GM12878 (cell line): ENCODE measurements at regions not wholly inside any gene's neighbourhood (a gene's known extent, or its start where the extent isn't known, plus 50 kb on each side); places are given as distances from the start of the nearest gene placed in this dataset.

Source experiments
- ATAC-seq: fragments of 200-7000 bp; cut with Tn5 transposase; 3 replicates; pipeline ENCODE4 v1.9.1; 2020; ENCODE audit warnings: mild to moderate bottlenecking, moderate library complexity
- BruUV-seq: library from RNA; stranded (reverse); fragments of 400-500 nt; replicated peaks from 2 replicates; lab custom pipeline; 2021; lab: Mats Ljungman, UMichigan
- CTCF ChIA-PET: fragments of 300-600 bp; sonication (Branson Sonifier 250); formaldehyde crosslinking; extraction: SDS; loops from one replicate; lab custom pipeline; 2021; ENCODE audit warnings: inconsistent platforms; lab: Yijun Ruan, JAX
- POLR2A ChIA-PET: fragments of 350-600 bp; formaldehyde crosslinking; extraction: SDS; loops from one replicate; lab custom pipeline; 2021; ENCODE audit warnings: inconsistent platforms; lab: Charles Lee
- RAD21 ChIA-PET: fragments of 300-600 bp; sonication (Branson Sonifier 250); formaldehyde crosslinking; loops from one replicate; lab custom pipeline; 2023; ENCODE audit warnings: antibody characterized with exemption; ENCODE audit not compliant: unreplicated experiment; lab: Charles Lee
- SMC1A ChIA-PET: fragments of 300-600 bp; sonication (Branson Sonifier 250); formaldehyde crosslinking; loops from one replicate; lab custom pipeline; 2023; ENCODE audit not compliant: unreplicated experiment, uncharacterized antibody; lab: Charles Lee
- DNase-seq: peaks from one replicate; pipeline ENCODE4 v3.0.0-alpha.2; 2011; ENCODE audit warnings: low read depth, low spot score
- FAIRE-seq: peaks from 3 replicates; lab custom pipeline; 2011; peaks lifted over from hg19 to GRCh38; lab: Jason Lieb, UNC
- H2AFZ ChIP-seq: 2 replicates; pipeline ENCODE4 v1.6.0; 2011; ENCODE audit warnings: low read depth, low read length, control low read depth; ENCODE audit not compliant: control insufficient read depth
- H3K27ac ChIP-seq: 2 replicates; pipeline ENCODE4 v1.5.1; 2011; ENCODE audit warnings: control low read depth; ENCODE audit not compliant: control insufficient read depth, insufficient read depth
- H3K27me3 ChIP-seq, 2 experiments: replicated peaks in 1 of 2; 2 replicates each; pipeline versions ENCODE4 v1.6.0 to v1.6.1; 2011; ENCODE audit warnings: low read length in 1 of 2; ENCODE audit not compliant: control insufficient read depth in 2 of 2, insufficient read depth in 2 of 2
- H3K36me3 ChIP-seq, 2 experiments: 2 replicates each; pipeline ENCODE4 v1.5.1; 2011; ENCODE audit warnings: low read length in 1 of 2; ENCODE audit not compliant: control insufficient read depth in 2 of 2, insufficient read depth in 2 of 2
- H3K4me1 ChIP-seq: 2 replicates; pipeline ENCODE4 v1.6.1; 2011; ENCODE audit warnings: mild to moderate bottlenecking, low read length, moderate library complexity, mixed read lengths; ENCODE audit not compliant: control insufficient read depth, insufficient read depth
- H3K4me2 ChIP-seq: 2 replicates; pipeline ENCODE4 v1.6.0; 2011; ENCODE audit warnings: control low read depth; ENCODE audit not compliant: control insufficient read depth, insufficient read depth
- H3K4me3 ChIP-seq: fragments of 200-600 bp; sonication (generic); 2 replicates; pipeline ENCODE4 v1.5.1; 2016
- H3K79me2 ChIP-seq: 2 replicates; pipeline ENCODE4 v1.6.0; 2011; ENCODE audit warnings: low read length; ENCODE audit not compliant: control insufficient read depth, insufficient read depth
- H3K9ac ChIP-seq: 2 replicates; pipeline ENCODE4 v1.8.0; 2011; ENCODE audit warnings: low read length, control low read depth, mixed read lengths; ENCODE audit not compliant: control insufficient read depth, insufficient read depth
- H3K9me3 ChIP-seq: replicated peaks from 3 replicates; pipeline ENCODE4 v1.5.1; 2011; ENCODE audit warnings: mild to moderate bottlenecking, low read length; ENCODE audit not compliant: control insufficient read depth, insufficient read depth
- H4K20me1 ChIP-seq: 2 replicates; pipeline ENCODE4 v1.6.0; 2011; ENCODE audit not compliant: control insufficient read depth, insufficient read depth
- CEBPB ChIP-seq, 2 experiments: fragments of 150-350 bp in 1 of 2; IDR thresholded peaks; 2 replicates each; pipeline ENCODE4 v1.6.1; 2012 to 2014; ENCODE audit warnings: low read depth in 2 of 2, low read length in 2 of 2, borderline replicate concordance in 1 of 2, inconsistent platforms in 1 of 2
- CHD2 ChIP-seq: IDR thresholded peaks from 2 replicates; pipeline ENCODE4 v1.6.1; 2011; ENCODE audit warnings: low read depth, low read length, improper control_type of control experiment, borderline replicate concordance
- E2F4 ChIP-seq: IDR thresholded peaks from 2 replicates; pipeline ENCODE4 v1.6.1; 2012; ENCODE audit warnings: low read depth, low read length, improper control_type of control experiment
- EED ChIP-seq: sonication (generic); IDR thresholded peaks from 2 replicates; pipeline ENCODE4 v1.6.1; 2016; ENCODE audit warnings: antibody characterized with exemption, low read depth
- FOXK2 ChIP-seq: fragments of 450-650 bp; IDR thresholded peaks from 2 replicates; pipeline ENCODE4 v1.6.1; 2017; ENCODE audit warnings: mild to moderate bottlenecking, moderate library complexity
- FOXM1 ChIP-seq: IDR thresholded peaks from 2 replicates; pipeline ENCODE4 v1.6.1; 2012; ENCODE audit warnings: low read depth, mild to moderate bottlenecking, inconsistent platforms, low read length, moderate library complexity
- JUNB ChIP-seq: IDR thresholded peaks from 2 replicates; pipeline ENCODE4 v1.6.1; 2016; ENCODE audit warnings: antibody characterized with exemption, mild to moderate bottlenecking
- KDM1A ChIP-seq: fragments of 200-600 bp; sonication (generic); IDR thresholded peaks from 2 replicates; pipeline ENCODE4 v1.6.1; 2016; ENCODE audit warnings: borderline replicate concordance
- MTA2 ChIP-seq: fragments of 450-650 bp; IDR thresholded peaks from 2 replicates; pipeline ENCODE4 v1.6.1; 2016; ENCODE audit warnings: low read depth, mild to moderate bottlenecking, moderate library complexity
- NFIC ChIP-seq: IDR thresholded peaks from 2 replicates; pipeline ENCODE4 v1.6.1; 2012; ENCODE audit warnings: low read depth, mild to moderate bottlenecking, inconsistent platforms, low read length, moderate library complexity
- SMARCA5 ChIP-seq: fragments of 450-650 bp; IDR thresholded peaks from 2 replicates; pipeline ENCODE4 v1.6.1; 2017; ENCODE audit warnings: mild to moderate bottlenecking
- TARDBP ChIP-seq: IDR thresholded peaks from 2 replicates; pipeline ENCODE4 v1.6.1; 2016; ENCODE audit warnings: borderline replicate concordance
- ZSCAN29 ChIP-seq: fragments of 450-650 bp; IDR thresholded peaks from 2 replicates; pipeline ENCODE4 v1.6.1; 2017; ENCODE audit warnings: mild to moderate bottlenecking, moderate library complexity
- WGBS: methylation state at CpG from one replicate; pipeline ENCODE4 v1.1.6; 2016; ENCODE audit warnings: low lambda C conversion rate; ENCODE audit not compliant: insufficient replicate concordance, insufficient coverage; ENCODE audit errors: missing lambda C conversion rate; 5-methylcytosine and 5-hydroxymethylcytosine counted together
- in situ Hi-C: fragments of 300-500 bp; cut with MboI; formaldehyde crosslinking; loops from 9 replicates; pipeline ENCODE4 v1.14.3; 2018; ENCODE audit warnings: mixed read lengths
- intact Hi-C: fragments of 100-400 bp; cut with micrococcal nuclease; formaldehyde crosslinking; loops from one replicate; pipeline ENCODE4 v1.14.2; 2022; ENCODE audit not compliant: unreplicated experiment

GRCh38 chr4:1515763-1516162 lies 109.5 kb upstream of the NKX1-1 start:
- no peak for ATAC-seq
- in situ Hi-C loops = no loop called here
- BruUV-seq = no TSS peak

GRCh38 chr4:1515156-1515555 lies 108.9 kb upstream of the NKX1-1 start:
- POLR2A ChIA-PET = no interaction called here
- CTCF ChIA-PET = no interaction called here
- ATAC-seq = no peak
- H3K27ac ChIP-seq = no peak overlapping the region
- TF ChIP-seq CHD2 = no peak
- TF ChIP-seq MTA2 = no peak
- no peak for TF ChIP-seq SMARCA5
- TF ChIP-seq ZSCAN29 = no peak
- no peak for TF ChIP-seq KDM1A
- no peak for TF ChIP-seq NFIC
- no peak for TF ChIP-seq FOXK2
- TF ChIP-seq E2F4 = no peak
- TF ChIP-seq TARDBP = no peak
- no peaks in the 10 kb centered on the region for H3K79me2 ChIP-seq
- no peaks in the 10 kb centered on the region for H3K36me3 ChIP-seq
- no TSS peak for BruUV-seq
- H3K4me3 ChIP-seq = no peak overlapping the region
- H3K4me1 ChIP-seq = no peaks in the 10 kb centered on the region
- no peaks in the 10 kb centered on the region for H4K20me1 ChIP-seq
- no peak for FAIRE-seq
- H3K9me3 ChIP-seq = no peaks in the 10 kb centered on the region; the same call in 2 of the 3 replicates
- in situ Hi-C loops = no loop called here
- H2AFZ ChIP-seq = no peak overlapping the region
- DNase-seq = no peak
- intact Hi-C loops = no loop called here
- no peak overlapping the region for H3K9ac ChIP-seq
- no peaks in the 10 kb centered on the region for H3K27me3 ChIP-seq
- RAD21 ChIA-PET = no interaction called here
- SMC1A ChIA-PET = no interaction called here
- H3K4me2 ChIP-seq = no peak overlapping the region

More at GRCh38 chr4:1515763-1516162, 109.5 kb upstream of the NKX1-1 start:
- Histone ChIP-seq H3K27ac (no peak overlapping the region), H3K9me3 (no peaks in the 10 kb centered on the region; the same call in 2 of the 3 replicates), H3K36me3 (no peaks in the 10 kb centered on the region), H3K79me2 (no peaks in the 10 kb centered on the region), H3K4me3 (no peak overlapping the region)
- intact Hi-C loops = no loop called here
- FAIRE-seq (no peak), DNase-seq (no peak)
- 22% methylated on average over 5 of the region's 5 CpGs for WGBS
- SMC1A ChIA-PET = no interaction called here
- no peak for TF ChIP-seq FOXM1
- TF ChIP-seq CEBPB (IDR thresholded peaks at IDR 0.05; ENCODE audit: borderline replicate concordance in 1 of 2, low read depth in 2 of 2, low read length in 2 of 2) = no peak
- no peak for TF ChIP-seq EED
- TF ChIP-seq JUNB = no peak
- TF ChIP-seq, all 136 proteins: peak for 0
- ChIA-PET CTCF (no interaction called here), POLR2A (no interaction called here), RAD21 (no interaction called here)
- H3K27me3 ChIP-seq = no peaks in the 10 kb centered on the region
- no peak overlapping the region for H3K9ac ChIP-seq
- H2AFZ ChIP-seq = no peak overlapping the region
- H3K4me2 ChIP-seq = no peak overlapping the region
- no peaks in the 10 kb centered on the region for H3K4me1 ChIP-seq
- no peaks in the 10 kb centered on the region for H4K20me1 ChIP-seq
